Fibroblast of villous mesenchyme (primary cell): ENCODE measurements at regions not wholly inside any gene's neighbourhood (a gene's known extent, or its start where the extent isn't known, plus 50 kb on each side); places are given as distances from the start of the nearest gene placed in this dataset.
A peak's percentile ranks its signal among the peaks of the same experiment; 100 is the strongest.

Experiments
- DNase-seq: peaks from one replicate; pipeline ENCODE4 v3.0.0-alpha.2; 2010; ENCODE audit warnings: low read depth
- H3K4me3 ChIP-seq: 2 replicates; pipeline ENCODE4 v1.5.1; 2011; ENCODE audit warnings: low read depth, mild to moderate bottlenecking, low read length
- TF ChIP-seq, protein P1 (sequence below): IDR thresholded peaks from 2 replicates; pipeline ENCODE4 v1.5.1; 2012; ENCODE audit warnings: low read depth, mild to moderate bottlenecking, low read length; ENCODE audit not compliant: insufficient read depth

DNA sequence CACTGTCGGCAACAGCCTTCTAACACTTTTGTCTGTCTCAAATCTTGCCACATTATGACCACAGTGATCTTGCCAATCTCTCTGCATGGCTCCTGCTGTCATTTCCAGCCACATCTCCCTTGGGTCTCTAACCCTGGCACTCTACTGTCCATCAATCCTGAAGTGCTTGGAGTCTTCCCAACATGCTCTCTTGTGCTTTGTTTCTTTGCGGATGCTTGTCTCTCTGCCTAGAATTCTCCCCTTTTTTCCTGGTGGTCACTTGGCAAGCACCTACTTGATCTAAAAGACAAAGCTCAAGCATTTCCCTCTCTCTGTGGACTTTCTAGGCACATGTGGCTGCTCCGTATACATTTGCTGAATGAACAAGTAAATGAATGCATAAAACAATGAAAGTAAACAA, 290.7 kb upstream of the MAP3K7 start:
- H3K4me3 ChIP-seq, result no peak overlapping the region
- no peak for DNase-seq
- TF ChIP-seq, protein P1, sequence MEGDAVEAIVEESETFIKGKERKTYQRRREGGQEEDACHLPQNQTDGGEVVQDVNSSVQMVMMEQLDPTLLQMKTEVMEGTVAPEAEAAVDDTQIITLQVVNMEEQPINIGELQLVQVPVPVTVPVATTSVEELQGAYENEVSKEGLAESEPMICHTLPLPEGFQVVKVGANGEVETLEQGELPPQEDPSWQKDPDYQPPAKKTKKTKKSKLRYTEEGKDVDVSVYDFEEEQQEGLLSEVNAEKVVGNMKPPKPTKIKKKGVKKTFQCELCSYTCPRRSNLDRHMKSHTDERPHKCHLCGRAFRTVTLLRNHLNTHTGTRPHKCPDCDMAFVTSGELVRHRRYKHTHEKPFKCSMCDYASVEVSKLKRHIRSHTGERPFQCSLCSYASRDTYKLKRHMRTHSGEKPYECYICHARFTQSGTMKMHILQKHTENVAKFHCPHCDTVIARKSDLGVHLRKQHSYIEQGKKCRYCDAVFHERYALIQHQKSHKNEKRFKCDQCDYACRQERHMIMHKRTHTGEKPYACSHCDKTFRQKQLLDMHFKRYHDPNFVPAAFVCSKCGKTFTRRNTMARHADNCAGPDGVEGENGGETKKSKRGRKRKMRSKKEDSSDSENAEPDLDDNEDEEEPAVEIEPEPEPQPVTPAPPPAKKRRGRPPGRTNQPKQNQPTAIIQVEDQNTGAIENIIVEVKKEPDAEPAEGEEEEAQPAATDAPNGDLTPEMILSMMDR, result no peak

DNA sequence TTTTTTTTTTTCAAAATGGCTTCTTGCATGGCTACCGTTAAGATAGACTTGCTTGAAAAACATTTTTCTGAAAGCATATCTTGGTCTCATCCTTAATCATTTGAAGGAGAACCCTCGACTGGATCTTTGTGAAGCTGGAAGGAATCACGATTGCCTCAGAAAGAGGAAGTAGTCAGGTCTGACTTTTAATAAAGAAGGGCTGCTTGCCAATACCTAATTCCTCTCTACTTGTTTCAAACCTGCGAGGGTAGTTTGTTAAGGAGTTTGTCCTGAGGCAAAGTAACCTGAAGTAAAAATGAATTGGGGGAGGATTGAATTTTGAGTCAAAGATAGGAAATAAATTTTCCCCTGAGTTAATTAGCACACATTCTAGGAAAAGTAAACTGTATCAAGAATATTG, 288.1 kb upstream of the MAP3K7 start:
- DNase-seq, result no peak
- TF ChIP-seq, protein P1, result no peak
- no peak overlapping the region for H3K4me3 ChIP-seq

DNA sequence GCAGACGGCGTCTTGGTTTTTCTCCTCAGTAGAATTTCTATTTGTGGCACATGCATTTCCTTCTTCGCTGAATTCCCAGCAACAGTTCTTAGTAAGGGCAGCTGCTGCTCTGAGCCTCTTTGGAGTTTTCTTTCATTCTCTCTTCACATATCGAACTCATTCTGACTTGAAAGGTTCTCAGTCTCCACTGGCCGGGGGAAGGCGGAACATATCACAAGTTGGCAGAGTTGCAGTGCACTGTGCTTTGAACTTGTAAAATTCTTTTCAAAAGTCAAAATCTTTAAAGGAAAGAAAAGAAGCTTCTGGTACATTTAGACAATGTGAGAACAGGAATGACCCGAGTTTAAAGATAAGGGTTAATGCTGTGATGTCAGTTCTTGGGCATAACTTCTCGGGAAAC, 286.1 kb upstream of the MAP3K7 start:
- TF ChIP-seq, protein P1, result no peak
- no peak for DNase-seq
- no peak overlapping the region for H3K4me3 ChIP-seq

DNA sequence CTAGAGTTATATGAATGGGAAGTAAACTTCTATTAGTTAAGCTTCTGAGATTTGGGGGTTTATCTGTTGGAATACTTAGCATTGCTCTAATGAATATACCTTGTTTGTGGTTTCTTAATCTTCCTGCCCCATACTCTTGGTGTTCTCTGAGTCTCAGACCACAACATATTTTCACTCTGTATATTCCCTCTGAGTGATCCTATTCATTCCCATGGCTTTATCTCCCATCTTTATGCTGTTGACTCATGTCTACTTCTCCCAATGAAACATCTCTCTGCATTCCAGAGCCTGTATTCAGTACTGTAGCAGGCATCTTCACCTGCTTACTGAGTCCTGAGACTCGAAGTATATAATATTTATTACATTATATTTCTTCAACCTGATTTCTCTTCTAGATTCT, 283.7 kb upstream of the MAP3K7 start:
- TF ChIP-seq, protein P1, result no peak
- H3K4me3 ChIP-seq, result no peak overlapping the region
- DNase-seq, result peak; percentile 11

DNA sequence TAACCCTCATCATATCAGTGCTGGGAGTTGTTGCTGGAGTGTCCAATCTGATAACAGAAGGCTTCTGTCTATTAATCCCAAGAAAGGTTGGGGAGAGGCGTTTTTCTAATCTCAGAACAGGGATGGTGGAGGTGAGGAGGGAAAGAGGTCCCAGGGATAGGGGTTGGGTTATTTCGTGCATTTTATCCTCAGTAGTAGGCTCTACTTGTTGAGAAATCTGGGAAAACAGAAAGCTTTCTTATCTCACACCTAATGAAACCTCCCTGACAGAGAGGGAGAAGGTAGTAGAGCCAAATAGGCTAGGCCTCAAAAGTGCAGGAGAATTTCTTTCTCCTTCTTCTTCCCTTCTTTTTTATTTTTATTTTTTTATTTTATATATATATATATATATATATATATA, 281.8 kb upstream of the MAP3K7 start:
- TF ChIP-seq, protein P1, result no peak
- H3K4me3 ChIP-seq, result no peak overlapping the region
- no peak for DNase-seq

DNA sequence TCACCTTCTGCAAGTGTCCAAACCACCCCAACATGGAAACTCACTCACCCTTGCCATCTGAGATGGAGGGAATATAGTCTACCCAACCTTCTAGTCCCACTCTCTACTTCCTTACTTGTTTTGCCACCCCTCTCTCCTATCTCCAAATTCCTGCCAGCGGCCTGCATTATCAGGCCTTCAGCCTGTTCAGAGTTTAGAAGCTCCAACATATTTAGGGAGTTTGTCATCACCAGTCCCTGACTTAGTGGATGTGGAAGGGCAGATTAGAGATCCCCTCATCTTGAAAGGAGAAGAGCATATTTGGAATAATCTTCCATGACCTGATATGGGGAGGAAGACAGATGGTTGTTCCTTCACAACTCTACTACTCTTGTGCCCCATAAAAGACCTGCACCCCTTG, 281.4 kb upstream of the MAP3K7 start:
- TF ChIP-seq, protein P1, result no peak
- H3K4me3 ChIP-seq, result no peak overlapping the region

DNA sequence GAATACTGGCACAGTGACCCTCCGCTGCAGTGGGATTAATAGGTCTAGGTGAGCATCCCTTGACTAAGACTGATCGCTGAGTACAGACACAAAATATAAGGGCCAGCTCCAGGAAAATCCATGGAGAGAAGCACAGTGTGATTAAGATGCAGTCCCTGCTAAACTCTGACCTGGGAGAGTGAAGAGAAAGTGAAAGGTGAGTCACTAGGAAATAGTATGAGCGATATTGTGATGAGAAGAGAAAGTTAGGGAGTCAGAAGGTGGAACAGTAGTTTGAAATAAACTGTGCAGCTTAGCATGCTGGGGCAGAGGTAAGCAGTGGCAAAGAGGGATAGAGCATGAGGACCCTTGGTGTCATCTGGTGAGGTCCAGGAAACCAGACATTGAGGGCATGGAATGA, 278.6 kb upstream of the MAP3K7 start:
- DNase-seq, result no peak
- no peak overlapping the region for H3K4me3 ChIP-seq
- TF ChIP-seq, protein P1, result no peak

More for the DNA sequence above, 281.4 kb upstream of the MAP3K7 start:
- no peak for DNase-seq
